HG03575 (cell line): ENCODE measurements at regions not wholly inside any gene's neighbourhood (a gene's known extent, or its start where the extent isn't known, plus 50 kb on each side); places are given as distances from the start of the nearest gene placed in this dataset.

Source experiments
- ATAC-seq: cut with Tn5 transposase; IDR thresholded peaks from one replicate; pipeline ENCODE4 v1.9.1; 2021; ENCODE audit not compliant: unreplicated experiment, insufficient number of reproducible peaks, low FRiP score; ENCODE audit errors: extremely low read depth

DNA sequence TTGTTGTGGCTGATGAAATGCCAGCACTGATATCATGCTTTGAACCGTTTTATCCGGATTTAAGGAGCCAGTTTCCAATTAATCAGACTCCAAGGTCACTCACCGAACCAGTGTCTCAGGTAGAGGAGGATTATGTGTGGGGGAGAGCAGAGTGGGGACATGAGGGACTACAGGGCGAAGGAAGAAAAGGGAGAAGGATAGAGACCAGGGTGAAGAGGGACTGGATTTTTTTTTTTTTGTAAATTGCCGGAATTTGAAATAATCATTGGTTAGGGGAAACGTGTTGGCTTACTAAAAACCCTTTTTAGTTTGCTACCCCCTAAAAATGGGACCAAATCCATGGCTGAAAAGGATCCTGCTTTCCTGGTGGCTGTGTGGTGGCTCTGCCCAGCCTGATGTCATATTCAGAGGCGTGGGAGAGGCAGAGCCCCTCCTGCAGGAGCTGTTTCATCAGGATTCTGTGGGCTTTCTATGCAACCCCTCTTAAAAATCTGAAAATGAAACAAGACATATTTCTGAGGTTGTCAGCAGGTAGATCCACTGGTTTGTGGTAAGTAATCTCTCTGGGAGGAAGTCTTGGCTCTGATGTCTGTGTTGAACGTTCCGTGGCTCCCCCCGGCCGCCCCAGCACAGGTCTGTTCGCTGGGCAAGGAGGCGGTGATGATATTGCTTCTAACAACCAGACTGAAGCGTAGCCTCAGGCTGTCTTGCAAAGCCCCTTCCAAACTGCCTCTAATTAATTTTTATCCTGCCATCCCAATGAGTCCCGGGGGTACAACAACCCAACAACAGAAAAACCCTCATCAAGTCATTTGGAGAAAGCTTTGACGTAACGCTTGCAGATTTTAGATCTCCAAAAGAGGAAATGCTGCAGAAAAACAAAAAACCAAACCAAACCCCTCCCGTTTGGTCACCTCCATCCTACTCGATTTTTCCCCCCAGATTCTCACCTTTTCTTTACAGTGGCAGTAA, 143.0 kb upstream of the ZFHX3 start:
- no peak for ATAC-seq

DNA sequence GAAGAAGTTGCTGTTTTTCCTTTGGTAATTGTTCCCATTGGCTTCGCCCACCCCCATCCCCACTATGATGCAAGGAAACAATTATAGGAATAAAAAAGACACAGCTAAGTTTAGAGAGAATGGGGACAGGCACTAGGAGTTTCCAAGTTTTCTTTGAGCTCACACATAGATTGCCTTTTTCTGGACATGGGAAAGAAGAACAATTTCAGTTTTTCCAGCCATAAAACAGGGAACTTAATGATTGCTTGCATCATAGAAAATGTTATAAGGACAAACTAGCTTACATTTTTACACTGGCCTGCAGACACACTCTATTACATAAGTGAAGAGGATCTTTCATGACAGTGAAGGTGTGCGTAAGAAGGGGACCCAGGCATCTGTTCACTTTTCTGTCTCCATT, 142.3 kb upstream of the ZFHX3 start:
- ATAC-seq = no peak

DNA sequence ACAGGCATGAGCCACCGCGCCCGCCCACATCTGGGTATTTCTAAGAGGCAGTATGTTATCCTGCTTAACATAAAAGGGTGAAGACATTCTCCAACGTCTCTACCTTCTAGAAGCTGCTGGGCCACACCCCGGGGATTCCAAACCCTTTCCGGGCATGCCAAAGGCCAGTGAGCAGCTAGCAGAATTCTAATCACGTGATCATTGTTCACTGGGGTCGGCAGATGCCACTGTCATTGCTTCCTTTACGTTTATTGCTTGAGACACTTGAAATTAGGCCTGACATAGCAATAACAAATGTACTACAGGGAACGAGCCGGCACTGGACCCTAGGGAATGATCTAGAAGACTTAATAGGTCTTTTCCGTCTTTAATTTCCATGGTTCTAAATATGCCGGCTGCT, 141.2 kb upstream of the ZFHX3 start:
- ATAC-seq = no peak

- ATAC-seq = no peak
Observed at GRCh38 chr16:73186752-73187601, 139.0 kb upstream of the ZFHX3 start.

GRCh38 chr16:73185737-73186136, 137.8 kb upstream of the ZFHX3 start:
- ATAC-seq = no peak

DNA sequence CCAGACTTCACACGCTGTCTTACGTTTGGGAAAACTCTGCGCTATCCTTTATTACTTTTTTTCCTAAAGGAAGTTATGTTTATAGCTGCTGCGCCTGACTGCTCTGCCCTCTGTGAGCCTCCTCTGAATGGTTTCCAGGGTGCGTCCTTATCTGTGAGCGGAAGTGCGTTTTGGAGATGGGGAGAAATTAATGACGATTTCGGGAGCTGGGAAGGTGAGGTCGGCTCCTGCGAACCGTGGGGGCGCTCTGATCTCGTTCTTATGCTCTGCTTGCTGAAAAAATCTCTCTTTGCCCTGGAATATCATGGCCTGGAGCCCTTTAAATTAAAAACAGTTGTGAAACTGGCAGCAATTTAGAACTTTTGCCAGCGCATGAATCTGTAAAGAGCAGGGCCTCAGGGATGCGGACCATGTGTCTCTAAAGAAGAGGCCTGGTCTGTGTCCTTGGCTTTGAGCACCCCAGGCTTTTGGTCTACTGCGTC, 135.7 kb upstream of the ZFHX3 start:
- ATAC-seq = no peak

GRCh38 chr16:73179705-73180331, 131.9 kb upstream of the ZFHX3 start:
- no peak for ATAC-seq

DNA sequence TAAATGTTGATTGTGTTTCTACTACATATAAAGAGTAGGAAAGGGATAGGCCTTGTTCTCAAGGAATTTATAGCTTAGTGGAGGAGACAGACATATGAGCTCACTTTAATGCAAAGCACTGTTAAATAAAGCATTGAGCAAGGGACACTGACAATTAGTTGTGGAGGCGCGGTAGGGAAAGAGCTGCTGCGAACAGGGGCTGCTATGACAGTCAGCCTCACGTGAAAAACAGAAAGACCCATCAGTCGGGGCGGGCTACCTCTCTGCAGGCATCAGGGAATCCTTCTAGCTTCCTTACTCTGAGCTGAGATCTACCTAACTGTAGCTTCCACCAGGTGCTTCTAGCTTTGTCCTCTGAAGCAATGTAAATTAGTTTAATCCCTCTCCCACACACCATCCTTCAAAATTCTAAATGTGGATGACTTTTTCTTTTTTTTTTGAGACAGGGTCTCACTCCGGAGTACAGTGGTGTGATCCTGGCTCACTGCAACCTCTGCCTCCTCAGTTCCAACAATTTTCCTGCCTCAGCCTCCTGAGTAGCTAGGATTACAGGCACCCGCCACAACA, 129.9 kb upstream of the ZFHX3 start:
- ATAC-seq = no peak

GRCh38 chr16:73176577-73177013, 128.7 kb upstream of the ZFHX3 start:
- no peak for ATAC-seq

DNA sequence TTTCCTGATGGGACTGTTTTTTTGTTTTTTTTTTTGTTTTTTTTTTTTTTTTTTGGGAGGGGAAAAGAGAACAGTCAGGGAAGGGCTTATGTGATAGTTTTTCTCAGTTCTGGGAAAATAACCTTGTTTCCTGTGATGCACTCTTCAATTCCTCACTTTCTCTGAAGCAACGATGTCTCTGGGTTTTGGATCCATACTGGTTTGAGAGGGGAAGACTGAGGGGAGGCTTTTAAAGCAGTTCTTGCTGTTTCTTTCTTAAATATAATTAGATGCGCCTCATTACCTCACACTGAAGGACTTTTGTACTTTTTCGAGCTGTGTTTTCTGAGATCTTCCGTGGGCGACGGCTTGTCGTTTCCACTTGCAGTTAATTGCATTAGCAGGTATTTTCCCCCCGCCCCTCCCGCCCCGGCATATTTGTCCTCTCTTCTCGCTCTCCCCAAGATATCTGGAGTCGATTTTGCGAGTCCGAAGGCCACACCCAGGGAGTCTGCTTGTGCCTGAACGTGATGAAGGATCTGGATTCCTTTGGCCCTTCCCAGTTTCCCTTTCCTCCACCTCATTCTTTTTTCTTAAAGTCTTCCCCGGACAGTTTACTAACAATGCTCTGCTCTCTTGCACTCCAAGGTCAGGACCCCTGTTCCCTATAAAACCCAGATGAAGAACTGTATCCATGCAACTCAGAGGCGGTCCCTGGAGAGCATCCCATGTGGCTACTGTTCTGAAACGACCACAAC, 125.2 kb upstream of the ZFHX3 start:
- ATAC-seq = no peak

GRCh38 chr16:73172241-73172972, 124.5 kb upstream of the ZFHX3 start:
- ATAC-seq = no peak

- no peak for ATAC-seq
Observed at GRCh38 chr16:73171901-73172240, 123.9 kb upstream of the ZFHX3 start.

DNA sequence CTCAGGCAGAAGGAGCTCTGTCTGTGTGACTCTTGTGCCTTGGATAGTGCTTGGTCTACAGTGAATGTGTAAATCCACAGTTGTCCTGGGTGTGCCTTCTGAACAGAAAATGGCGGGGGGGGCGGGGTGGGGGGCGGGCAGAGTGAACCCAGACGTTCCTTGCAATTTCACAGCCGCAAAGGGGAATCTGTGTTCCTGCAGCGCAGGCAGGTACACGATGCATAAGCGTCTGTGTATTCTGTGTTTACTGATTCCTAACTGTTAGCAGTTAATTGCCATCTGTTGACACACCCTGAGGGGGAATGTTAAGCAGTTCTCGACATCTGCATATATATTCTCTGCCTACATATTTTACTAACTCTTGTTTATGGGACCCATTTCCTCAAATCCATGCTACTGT, 123.5 kb upstream of the ZFHX3 start:
- no peak for ATAC-seq

GRCh38 chr16:73170612-73171038, 122.7 kb upstream of the ZFHX3 start:
- no peak for ATAC-seq

GRCh38 chr16:73166947-73167550, 119.1 kb upstream of the ZFHX3 start:
- no peak for ATAC-seq

- ATAC-seq = no peak
Observed at GRCh38 chr16:73166441-73166851, 118.5 kb upstream of the ZFHX3 start.

DNA sequence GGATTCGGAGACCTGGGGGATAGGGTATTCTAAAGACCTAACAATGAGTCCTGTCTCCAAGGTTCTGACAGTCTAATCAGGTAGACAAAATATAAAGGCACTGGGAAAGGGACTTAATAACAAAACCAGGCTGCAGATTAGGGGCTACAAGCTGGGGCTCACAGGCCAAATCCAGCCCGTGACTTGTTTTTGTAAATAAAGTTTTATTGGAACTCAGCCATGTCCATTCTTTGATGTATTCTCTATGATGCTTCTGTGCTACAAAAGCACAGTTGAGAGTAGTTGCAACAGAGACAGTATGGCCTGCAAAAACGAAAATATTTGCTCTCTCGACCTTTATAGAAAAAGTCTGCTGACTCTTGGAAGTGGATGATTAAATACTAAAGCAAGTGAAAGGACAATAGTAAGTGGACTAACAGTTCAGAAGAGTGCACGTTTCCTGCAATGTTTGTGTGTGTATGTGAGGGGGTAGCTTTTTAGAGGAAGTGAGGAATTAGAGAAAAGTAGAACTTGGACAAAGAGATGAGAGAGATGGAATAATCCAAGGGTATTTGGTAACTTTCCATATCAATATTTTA, 115.4 kb upstream of the ZFHX3 start:
- ATAC-seq = no peak
